ENCODE measurements at regions not wholly inside any gene's neighbourhood (a gene's known extent, or its start where the extent isn't known, plus 50 kb on each side); places are given as distances from the start of the nearest gene placed in this dataset.

- no peaks in the 10 kb centered on the region for H3K36me3 ChIP-seq (ENCODE audit: control insufficient read depth, insufficient read depth, low read length)
- DNase-seq (ENCODE audit: extremely low read depth, insufficient read length): no peak
- TF ChIP-seq CTCF (IDR thresholded peaks at IDR 0.05; ENCODE audit: insufficient read depth, low read length, poor library complexity, severe bottlenecking): no peak
- no peaks in the 10 kb centered on the region; the same call in 1 of the 2 replicates for H3K27me3 ChIP-seq (replicated peaks; ENCODE audit: control insufficient read depth, insufficient read depth, low read length)
- H3K4me3 ChIP-seq (replicated peaks; ENCODE audit: low read depth, low read length): no peak overlapping the region
These were observed 280.6 kb upstream of the TFPI start for GRCh38 chr2:187834787-187835186.

GRCh38 chr2:187838690-187839089, 284.5 kb upstream of the TFPI start:
- no peaks in the 10 kb centered on the region for H3K36me3 ChIP-seq (ENCODE audit: control insufficient read depth, insufficient read depth, low read length)
- no peaks in the 10 kb centered on the region; the same call in 1 of the 2 replicates for H3K27me3 ChIP-seq (replicated peaks; ENCODE audit: control insufficient read depth, insufficient read depth, low read length)
- DNase-seq (ENCODE audit: extremely low read depth, insufficient read length): no peak
- no peak overlapping the region for H3K4me3 ChIP-seq (replicated peaks; ENCODE audit: low read depth, low read length)
- no peak for TF ChIP-seq CTCF (IDR thresholded peaks at IDR 0.05; ENCODE audit: insufficient read depth, low read length, poor library complexity, severe bottlenecking)

GRCh38 chr2:187842315-187842714, 288.1 kb upstream of the TFPI start:
- no peak for DNase-seq (ENCODE audit: extremely low read depth, insufficient read length)
- no peaks in the 10 kb centered on the region for H3K36me3 ChIP-seq (ENCODE audit: control insufficient read depth, insufficient read depth, low read length)
- TF ChIP-seq CTCF (IDR thresholded peaks at IDR 0.05; ENCODE audit: insufficient read depth, low read length, poor library complexity, severe bottlenecking): no peak
- no peaks in the 10 kb centered on the region for H3K27me3 ChIP-seq (replicated peaks; ENCODE audit: control insufficient read depth, insufficient read depth, low read length)
- H3K4me3 ChIP-seq (replicated peaks; ENCODE audit: low read depth, low read length): no peak overlapping the region

GRCh38 chr2:187842978-187843847, 289.0 kb upstream of the TFPI start:
- Histone ChIP-seq H3K36me3 (ENCODE audit: control insufficient read depth, insufficient read depth, low read length) (no peaks in the 10 kb centered on the region), H3K27me3 (replicated peaks; ENCODE audit: control insufficient read depth, insufficient read depth, low read length) (no peaks in the 10 kb centered on the region), H3K4me3 (replicated peaks; ENCODE audit: low read depth, low read length) (no peak overlapping the region)
- peak; percentile 62 for TF ChIP-seq CTCF (IDR thresholded peaks at IDR 0.05; ENCODE audit: insufficient read depth, low read length, poor library complexity, severe bottlenecking)
- no peak for DNase-seq (ENCODE audit: extremely low read depth, insufficient read length)

- DNase-seq (ENCODE audit: extremely low read depth, insufficient read length): no peak
- Histone ChIP-seq H3K4me3 (replicated peaks; ENCODE audit: low read depth, low read length) (no peak overlapping the region), H3K27me3 (replicated peaks; ENCODE audit: control insufficient read depth, insufficient read depth, low read length) (no peaks in the 10 kb centered on the region), H3K36me3 (ENCODE audit: control insufficient read depth, insufficient read depth, low read length) (no peaks in the 10 kb centered on the region)
- TF ChIP-seq CTCF (IDR thresholded peaks at IDR 0.05; ENCODE audit: insufficient read depth, low read length, poor library complexity, severe bottlenecking): no peak
These were observed 293.3 kb upstream of the TFPI start for GRCh38 chr2:187847245-187848208.
